Progenitor cell of endocrine pancreas (in vitro differentiated cells): ENCODE measurements at regions not wholly inside any gene's neighbourhood (a gene's known extent, or its start where the extent isn't known, plus 50 kb on each side); places are given as distances from the start of the nearest gene placed in this dataset.

Experiments
- DNase-seq: peaks from one replicate; pipeline ENCODE4 v3.0.0; 2021; ENCODE audit warnings: low spot score; ENCODE audit not compliant: unreplicated experiment
- H3K27ac Mint-ChIP-seq: 2 replicates; pipeline ENCODE4 v1.8.0; 2021; ENCODE audit warnings: mild to moderate bottlenecking, moderate library complexity, mixed read lengths
- H3K27me3 Mint-ChIP-seq: 2 replicates; pipeline ENCODE4 v1.8.0; 2021; ENCODE audit warnings: mixed read lengths
- H3K36me3 Mint-ChIP-seq: 2 replicates; pipeline ENCODE4 v1.8.0; 2022; ENCODE audit warnings: mixed read lengths; ENCODE audit not compliant: insufficient read depth
- H3K4me1 Mint-ChIP-seq: 2 replicates; pipeline ENCODE4 v1.8.0; 2021; ENCODE audit warnings: low read depth, mixed read lengths
- H3K4me3 Mint-ChIP-seq: 2 replicates; pipeline ENCODE4 v1.8.0; 2021; ENCODE audit warnings: low read depth, mild to moderate bottlenecking, moderate library complexity, mixed read lengths
- H3K9me3 Mint-ChIP-seq: 2 replicates; pipeline ENCODE4 v1.8.0; 2021; ENCODE audit warnings: low read depth, mixed read lengths
- TF ChIP-seq, protein P1 (sequence below): fragments of 200-600 bp; sonication (generic); IDR thresholded peaks from one replicate; pipeline ENCODE4 v1.5.0; 2021; ENCODE audit warnings: antibody characterized with exemption, mild to moderate bottlenecking; ENCODE audit not compliant: unreplicated experiment

DNA sequence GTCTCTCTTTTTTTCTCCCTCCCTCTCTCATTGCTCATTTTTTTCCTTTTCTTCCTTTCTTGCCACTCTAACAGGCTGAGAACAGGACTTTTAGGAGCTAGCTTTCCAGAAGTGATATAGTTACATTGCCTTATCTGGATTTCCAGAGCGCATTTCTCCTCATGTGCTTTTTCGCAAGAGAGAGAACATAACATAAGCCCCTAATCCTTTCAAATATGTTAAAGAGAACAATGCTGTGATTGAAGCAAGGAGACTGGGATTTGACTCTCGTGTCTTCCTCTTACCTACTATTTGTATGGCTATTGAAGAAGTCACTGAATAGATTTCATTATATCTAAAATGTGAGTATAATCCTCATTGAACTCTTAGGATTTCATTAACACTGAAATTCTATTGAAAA is 101.2 kb upstream of the PRPS1L1 start:
- Mint-ChIP-seq H3K4me1 (peaks cover 38% of the 10 kb centered on the region), H3K27ac (no peak overlapping the region), H3K36me3 (no peaks in the 10 kb centered on the region), H3K9me3 (peaks cover 4% of the 10 kb centered on the region), H3K4me3 (no peak overlapping the region), H3K27me3 (no peaks in the 10 kb centered on the region)
- no peak for DNase-seq
- TF ChIP-seq, protein P1, sequence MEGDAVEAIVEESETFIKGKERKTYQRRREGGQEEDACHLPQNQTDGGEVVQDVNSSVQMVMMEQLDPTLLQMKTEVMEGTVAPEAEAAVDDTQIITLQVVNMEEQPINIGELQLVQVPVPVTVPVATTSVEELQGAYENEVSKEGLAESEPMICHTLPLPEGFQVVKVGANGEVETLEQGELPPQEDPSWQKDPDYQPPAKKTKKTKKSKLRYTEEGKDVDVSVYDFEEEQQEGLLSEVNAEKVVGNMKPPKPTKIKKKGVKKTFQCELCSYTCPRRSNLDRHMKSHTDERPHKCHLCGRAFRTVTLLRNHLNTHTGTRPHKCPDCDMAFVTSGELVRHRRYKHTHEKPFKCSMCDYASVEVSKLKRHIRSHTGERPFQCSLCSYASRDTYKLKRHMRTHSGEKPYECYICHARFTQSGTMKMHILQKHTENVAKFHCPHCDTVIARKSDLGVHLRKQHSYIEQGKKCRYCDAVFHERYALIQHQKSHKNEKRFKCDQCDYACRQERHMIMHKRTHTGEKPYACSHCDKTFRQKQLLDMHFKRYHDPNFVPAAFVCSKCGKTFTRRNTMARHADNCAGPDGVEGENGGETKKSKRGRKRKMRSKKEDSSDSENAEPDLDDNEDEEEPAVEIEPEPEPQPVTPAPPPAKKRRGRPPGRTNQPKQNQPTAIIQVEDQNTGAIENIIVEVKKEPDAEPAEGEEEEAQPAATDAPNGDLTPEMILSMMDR: no peak

DNA sequence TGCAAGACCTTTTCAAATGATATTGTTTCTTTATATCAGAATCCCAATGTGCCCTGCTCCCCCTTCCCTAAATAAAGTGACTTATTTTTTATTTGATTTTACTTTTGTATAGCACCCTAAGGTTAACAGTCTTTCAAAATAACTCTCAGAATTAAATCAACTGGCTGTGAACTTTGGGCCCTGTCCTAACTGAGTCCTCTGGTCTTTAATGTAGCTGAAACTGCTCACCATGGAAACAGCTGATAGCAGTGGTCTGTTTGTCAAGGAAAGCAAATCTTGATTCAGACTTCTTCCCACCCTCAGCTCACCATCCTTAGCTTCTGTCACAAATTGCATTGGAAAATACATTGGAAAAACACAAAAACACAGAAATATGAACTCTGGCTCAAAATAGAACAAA is 105.2 kb upstream of the PRPS1L1 start:
- H3K9me3 Mint-ChIP-seq: no peaks in the 10 kb centered on the region
- no peaks in the 10 kb centered on the region for H3K27me3 Mint-ChIP-seq
- TF ChIP-seq, protein P1: no peak
- H3K27ac Mint-ChIP-seq: peak overlapping the region; percentile 88
- no peak for DNase-seq
- H3K4me1 Mint-ChIP-seq: peaks cover 21% of the 10 kb centered on the region
- H3K4me3 Mint-ChIP-seq: peak overlapping the region; percentile 12
- H3K36me3 Mint-ChIP-seq: no peaks in the 10 kb centered on the region

DNA sequence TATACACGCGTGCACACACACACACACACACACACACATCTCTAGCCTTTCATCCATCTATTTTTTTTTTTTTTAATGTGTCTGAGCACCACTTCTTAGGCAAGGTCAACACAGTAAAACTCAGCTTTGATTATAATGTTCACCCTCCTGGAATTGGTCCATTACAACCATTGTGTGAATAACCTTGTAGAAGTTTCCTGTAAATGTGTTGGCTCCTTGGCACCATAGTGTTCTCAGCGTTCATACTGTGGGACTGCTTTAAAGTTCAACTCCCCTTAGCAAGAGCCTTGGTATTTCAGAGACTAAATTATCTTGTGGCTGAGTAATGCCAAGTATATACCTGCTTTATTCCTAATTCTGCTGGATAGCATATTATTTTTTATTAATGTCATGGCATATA is 106.3 kb upstream of the PRPS1L1 start:
- TF ChIP-seq, protein P1: no peak
- no peaks in the 10 kb centered on the region for H3K36me3 Mint-ChIP-seq
- H3K4me1 Mint-ChIP-seq: peaks cover 19% of the 10 kb centered on the region
- no peak overlapping the region for H3K4me3 Mint-ChIP-seq
- no peaks in the 10 kb centered on the region for H3K27me3 Mint-ChIP-seq
- no peak overlapping the region for H3K27ac Mint-ChIP-seq
- H3K9me3 Mint-ChIP-seq: no peaks in the 10 kb centered on the region
- DNase-seq: no peak

DNA sequence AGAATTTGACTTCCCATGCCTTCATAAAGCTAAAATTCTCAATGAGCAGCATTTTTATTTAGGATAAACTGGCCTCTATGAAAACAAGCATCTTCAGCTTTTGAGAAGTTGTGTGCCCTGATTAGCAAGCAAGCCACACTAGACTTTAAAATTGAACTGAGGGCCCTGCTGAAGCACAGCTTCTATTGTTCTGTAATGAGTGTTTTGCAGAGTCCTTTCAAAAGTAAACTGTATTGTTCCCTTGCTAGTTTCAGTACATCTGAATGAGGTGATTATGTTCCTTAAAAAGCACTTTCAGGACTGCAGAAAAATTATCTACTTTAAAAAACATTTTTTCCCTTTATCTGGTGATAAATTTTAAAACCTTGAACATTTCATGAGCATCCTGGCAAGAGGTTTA is 113.3 kb upstream of the PRPS1L1 start:
- Mint-ChIP-seq H3K27ac (no peak overlapping the region), H3K9me3 (no peaks in the 10 kb centered on the region), H3K27me3 (no peaks in the 10 kb centered on the region), H3K4me1 (peaks cover 2% of the 10 kb centered on the region), H3K4me3 (no peak overlapping the region), H3K36me3 (no peaks in the 10 kb centered on the region)
- TF ChIP-seq, protein P1: no peak
- DNase-seq: no peak

DNA sequence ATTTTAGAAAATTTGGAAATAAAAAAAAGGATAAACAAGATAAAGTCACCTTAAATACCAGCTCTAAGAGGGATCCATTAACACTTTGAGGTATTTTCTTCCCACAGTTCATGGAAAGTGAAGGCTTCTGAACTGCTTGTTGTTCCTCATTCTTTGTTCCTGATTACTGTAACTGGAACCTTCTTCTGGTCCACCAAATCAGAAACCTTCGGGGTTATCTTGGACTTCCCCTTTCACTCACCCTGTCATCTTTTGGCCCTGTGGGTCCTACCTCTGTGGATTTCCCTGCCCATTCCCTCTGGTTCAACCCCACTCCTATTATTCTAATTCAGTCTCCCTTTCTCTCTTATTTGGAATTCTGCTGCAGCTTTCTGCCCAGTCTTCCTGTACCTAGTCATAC is 116.5 kb upstream of the PRPS1L1 start:
- Mint-ChIP-seq H3K27me3 (no peaks in the 10 kb centered on the region), H3K36me3 (no peaks in the 10 kb centered on the region), H3K9me3 (no peaks in the 10 kb centered on the region), H3K27ac (no peak overlapping the region), H3K4me3 (no peak overlapping the region), H3K4me1 (peaks cover 2% of the 10 kb centered on the region)
- no peak for DNase-seq
- TF ChIP-seq, protein P1: no peak

DNA sequence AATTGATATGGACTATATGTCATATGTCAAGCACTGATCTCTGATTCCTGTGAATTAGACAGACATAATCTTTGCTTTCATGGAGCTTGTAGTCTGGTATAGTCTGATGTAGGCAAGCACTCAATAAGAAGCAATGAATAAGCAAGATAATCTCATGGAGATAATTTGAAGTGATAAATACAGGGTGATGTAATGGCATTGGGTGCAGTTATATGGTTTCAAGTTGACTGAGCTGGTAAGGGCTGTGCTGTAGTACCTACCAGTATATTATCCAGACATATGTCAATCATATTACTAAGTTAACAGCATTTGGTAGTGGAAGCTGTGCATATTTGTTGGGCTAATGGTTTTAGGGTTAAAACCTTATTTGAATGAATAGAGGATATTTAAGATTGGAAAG is 117.5 kb upstream of the PRPS1L1 start:
- Mint-ChIP-seq H3K36me3 (no peaks in the 10 kb centered on the region), H3K4me3 (no peak overlapping the region), H3K27me3 (no peaks in the 10 kb centered on the region), H3K9me3 (no peaks in the 10 kb centered on the region), H3K4me1 (peaks cover 2% of the 10 kb centered on the region), H3K27ac (no peak overlapping the region)
- no peak for DNase-seq
- TF ChIP-seq, protein P1: no peak
